Erythroblast (primary cell): ENCODE measurements at regions not wholly inside any gene's neighbourhood (a gene's known extent, or its start where the extent isn't known, plus 50 kb on each side); places are given as distances from the start of the nearest gene placed in this dataset.

ENCODE experiments used
- GATA1 ChIP-seq: IDR thresholded peaks from 2 replicates; pipeline ENCODE4 v1.6.1; 2011; ENCODE audit warnings: low read depth, mild to moderate bottlenecking, control low read depth, low read length, moderate library complexity
- POLR2A ChIP-seq: IDR thresholded peaks from 2 replicates; pipeline ENCODE4 v1.6.1; 2011; ENCODE audit warnings: mild to moderate bottlenecking, low read length

DNA sequence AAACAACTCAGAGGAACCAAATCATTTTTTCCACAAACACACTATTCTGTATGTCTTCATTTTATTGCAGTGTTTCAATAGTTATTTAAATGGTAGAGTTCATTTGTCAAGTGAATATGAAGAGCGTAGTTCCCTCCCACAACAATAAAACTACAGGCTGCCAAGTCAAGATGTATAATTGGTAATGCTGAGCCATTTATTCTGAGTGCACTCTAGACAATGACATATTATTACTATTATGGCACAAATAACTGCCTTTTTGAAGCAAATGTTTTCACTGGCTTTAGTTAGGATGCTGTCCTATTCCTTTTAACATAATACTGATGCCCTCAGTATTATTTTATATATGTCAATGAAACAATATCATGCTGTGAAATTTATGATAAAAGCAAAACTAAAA lies 102.7 kb upstream of the PCDH15 start:
- TF ChIP-seq POLR2A (no peak), GATA1 (no peak)
